IPS-NIHi7 (cell line): ENCODE measurements at regions not wholly inside any gene's neighbourhood (a gene's known extent, or its start where the extent isn't known, plus 50 kb on each side); places are given as distances from the start of the nearest gene placed in this dataset.
A peak's percentile ranks its signal among the peaks of the same experiment; 100 is the strongest.
"Not testable (repeated sequence)": the region's sequence is repeated elsewhere in the genome, so short reads cannot be mapped to it uniquely, and the experiment has no call there.

ENCODE experiments used
- DNase-seq: peaks from one replicate; pipeline ENCODE4 v3.0.0; 2012; ENCODE audit warnings: mixed read lengths; ENCODE audit errors: extremely low spot score

- no peak for DNase-seq
These were observed 95.2 kb upstream of the THUMPD2 start for GRCh38 chr2:39874236-39874635.

GRCh38 chr2:39873586-39873985, 94.5 kb upstream of the THUMPD2 start:
- no peak for DNase-seq

GRCh38 chr2:39872748-39873147, 93.7 kb upstream of the THUMPD2 start:
- DNase-seq, result no peak

- DNase-seq, result no peak
These were observed 92.3 kb upstream of the THUMPD2 start for GRCh38 chr2:39871291-39871761.

- DNase-seq, result no peak
These were observed 91.8 kb upstream of the THUMPD2 start for GRCh38 chr2:39870871-39871270.

- DNase-seq, result no peak
These were observed 88.2 kb upstream of the THUMPD2 start for GRCh38 chr2:39867268-39867667.

GRCh38 chr2:39865751-39866150, 86.7 kb upstream of the THUMPD2 start:
- DNase-seq, result no peak

GRCh38 chr2:39863672-39864071, 84.6 kb upstream of the THUMPD2 start:
- not testable (repeated sequence) for DNase-seq

- DNase-seq, result no peak
These were observed 81.5 kb upstream of the THUMPD2 start for GRCh38 chr2:39860538-39860937.

GRCh38 chr2:39858677-39859076, 79.6 kb upstream of the THUMPD2 start:
- DNase-seq, result no peak

GRCh38 chr2:39855856-39856255, 76.8 kb upstream of the THUMPD2 start:
- DNase-seq, result no peak

GRCh38 chr2:39854771-39855170, 75.7 kb upstream of the THUMPD2 start:
- DNase-seq, result no peak

GRCh38 chr2:39852831-39853230, 73.8 kb upstream of the THUMPD2 start:
- no peak for DNase-seq

- DNase-seq, result peak; percentile 58
These were observed 72.6 kb upstream of the THUMPD2 start for GRCh38 chr2:39851651-39852110.

- no peak for DNase-seq
These were observed 72.2 kb upstream of the THUMPD2 start for GRCh38 chr2:39851251-39851650.

GRCh38 chr2:39849982-39850526, 71.0 kb upstream of the THUMPD2 start:
- DNase-seq, result no peak

- no peak for DNase-seq
These were observed 70.0 kb upstream of the THUMPD2 start for GRCh38 chr2:39849064-39849463.

GRCh38 chr2:39845460-39846146, 66.5 kb upstream of the THUMPD2 start:
- DNase-seq, result no peak

GRCh38 chr2:39839261-39839848, 60.3 kb upstream of the THUMPD2 start:
- DNase-seq, result no peak

- DNase-seq, result no peak
These were observed 59.5 kb upstream of the THUMPD2 start for GRCh38 chr2:39838589-39838988.

- DNase-seq, result peak; percentile 63
These were observed 58.9 kb upstream of the THUMPD2 start for GRCh38 chr2:39837856-39838453.

- no peak for DNase-seq
These were observed 57.6 kb upstream of the THUMPD2 start for GRCh38 chr2:39836638-39837037.

- DNase-seq, result no peak
These were observed 55.4 kb upstream of the THUMPD2 start for GRCh38 chr2:39834426-39834825.
